GM23338 (cell line): ENCODE measurements at regions not wholly inside any gene's neighbourhood (a gene's known extent, or its start where the extent isn't known, plus 50 kb on each side); places are given as distances from the start of the nearest gene placed in this dataset.

ENCODE experiments used
- ATAC-seq: fragments of 200-7000 bp; cut with Tn5 transposase; 3 replicates; pipeline ENCODE4 v1.9.1; 2020
- DNase-seq: peaks from one replicate; pipeline ENCODE4 v3.0.0-alpha.2; 2015; ENCODE audit warnings: low spot score
- H2AFZ ChIP-seq: fragments of 200-600 bp; sonication (generic); 2 replicates; pipeline ENCODE4 v1.8.0; 2016; ENCODE audit warnings: antibody characterized with exemption, mild to moderate bottlenecking, moderate library complexity
- H3F3A ChIP-seq: fragments of 200-600 bp; sonication (generic); replicated peaks from 2 replicates; pipeline ENCODE4 v1.8.0; 2017; ENCODE audit warnings: antibody characterized with exemption, mixed run types, low read depth
- H3K27ac ChIP-seq: fragments of 200-600 bp; sonication (generic); 2 replicates; pipeline ENCODE4 v1.6.1; 2016; ENCODE audit warnings: low read depth
- H3K27me3 ChIP-seq: fragments of 200-600 bp; sonication (generic); 2 replicates; pipeline ENCODE4 v1.8.0; 2016; ENCODE audit warnings: mild to moderate bottlenecking, mixed run types, moderate library complexity; ENCODE audit not compliant: insufficient read depth
- H3K36me3 ChIP-seq: fragments of 200-600 bp; sonication (generic); 2 replicates; pipeline ENCODE4 v1.8.0; 2016; ENCODE audit warnings: mild to moderate bottlenecking; ENCODE audit not compliant: insufficient read depth
- H3K4me1 ChIP-seq: fragments of 200-600 bp; sonication (generic); 2 replicates; pipeline ENCODE4 v1.8.0; 2016; ENCODE audit warnings: mild to moderate bottlenecking, moderate library complexity; ENCODE audit not compliant: insufficient read depth
- H3K4me2 ChIP-seq: fragments of 200-600 bp; sonication (generic); 2 replicates; pipeline ENCODE4 v1.7.1; 2017; ENCODE audit warnings: mixed run types
- H3K4me3 ChIP-seq: fragments of 200-600 bp; sonication (generic); 2 replicates; pipeline ENCODE4 v1.6.1; 2016; ENCODE audit warnings: mixed run types
- H3K79me2 ChIP-seq: fragments of 200-600 bp; sonication (generic); replicated peaks from 2 replicates; pipeline ENCODE4 v1.8.0; 2017; ENCODE audit warnings: mild to moderate bottlenecking; ENCODE audit not compliant: insufficient read depth
- H3K9me2 ChIP-seq: fragments of 200-600 bp; sonication (generic); 2 replicates; pipeline ENCODE4 v1.8.0; 2017; ENCODE audit not compliant: insufficient read depth
- H4K20me1 ChIP-seq: fragments of 200-600 bp; sonication (generic); replicated peaks from 2 replicates; pipeline ENCODE4 v1.8.0; 2017; ENCODE audit warnings: mild to moderate bottlenecking; ENCODE audit not compliant: insufficient read depth
- H3K27ac Mint-ChIP-seq: 2 replicates; pipeline ENCODE4 v1.8.0; 2020; ENCODE audit warnings: inconsistent platforms, mild to moderate bottlenecking, moderate library complexity, mixed read lengths
- H3K27me3 Mint-ChIP-seq: 3 replicates; pipeline ENCODE4 v1.8.0; 2022; ENCODE audit warnings: low read depth, mild to moderate bottlenecking, moderate library complexity, mixed read lengths, inconsistent platforms; ENCODE audit not compliant: insufficient read depth, poor library complexity
- H3K36me3 Mint-ChIP-seq: 3 replicates; pipeline ENCODE4 v1.8.0; 2021; ENCODE audit warnings: low read depth, mild to moderate bottlenecking, inconsistent platforms, moderate library complexity, mixed read lengths
- H3K4me1 Mint-ChIP-seq: 3 replicates; pipeline ENCODE4 v1.8.0; 2020; ENCODE audit warnings: mild to moderate bottlenecking, inconsistent platforms, mixed read lengths
- H3K4me3 Mint-ChIP-seq: 3 replicates; pipeline ENCODE4 v1.8.0; 2021; ENCODE audit warnings: moderate library complexity, mild to moderate bottlenecking, inconsistent platforms, mixed read lengths
- H3K9me3 Mint-ChIP-seq: 3 replicates; pipeline ENCODE4 v1.8.0; 2020; ENCODE audit warnings: moderate library complexity, mild to moderate bottlenecking, inconsistent platforms, mixed read lengths
- CREB1 ChIP-seq: fragments of 250-450 bp; sonication (Bioruptor Pico); IDR thresholded peaks from 2 replicates; pipeline ENCODE4 v1.5.0; 2020; ENCODE audit warnings: low read depth, mild to moderate bottlenecking, moderate library complexity
- ETS1 ChIP-seq: IDR thresholded peaks from 2 replicates; pipeline ENCODE4 v1.6.1; 2016; ENCODE audit warnings: antibody characterized with exemption
- EZH2 ChIP-seq: fragments of 200-600 bp; sonication (generic); IDR thresholded peaks from one replicate; pipeline ENCODE4 v1.8.0; 2017; ENCODE audit warnings: antibody characterized with exemption, mild to moderate bottlenecking, low read depth; ENCODE audit not compliant: unreplicated experiment
- EZH2phosphoT487 ChIP-seq: fragments of 200-600 bp; sonication (generic); IDR thresholded peaks from one replicate; pipeline ENCODE4 v1.8.1; 2018; ENCODE audit warnings: antibody characterized with exemption; ENCODE audit not compliant: unreplicated experiment
- JUNB ChIP-seq: IDR thresholded peaks from one replicate; pipeline ENCODE4 v1.6.1; 2016; ENCODE audit warnings: antibody characterized with exemption; ENCODE audit not compliant: unreplicated experiment
- NANOG ChIP-seq: IDR thresholded peaks from 2 replicates; pipeline ENCODE4 v1.6.1; 2016; ENCODE audit warnings: antibody characterized with exemption, borderline replicate concordance
- POLR2AphosphoS5 ChIP-seq: IDR thresholded peaks from 2 replicates; pipeline ENCODE4 v1.6.1; 2016; ENCODE audit warnings: antibody characterized with exemption, low read depth
- STAT1 ChIP-seq: IDR thresholded peaks from one replicate; pipeline ENCODE4 v1.6.1; 2016; ENCODE audit warnings: antibody characterized with exemption; ENCODE audit not compliant: unreplicated experiment
- ZNF114 ChIP-seq: fragments of 250-450 bp; sonication (Bioruptor Pico); IDR thresholded peaks from 2 replicates; pipeline ENCODE4 v1.5.0; 2020; ENCODE audit warnings: mild to moderate bottlenecking, moderate library complexity
- ZNF331 ChIP-seq: fragments of 250-450 bp; sonication (Bioruptor Pico); IDR thresholded peaks from 2 replicates; pipeline ENCODE4 v1.5.0; 2020; ENCODE audit warnings: low read depth, mild to moderate bottlenecking, moderate library complexity
- ZNF462 ChIP-seq: fragments of 250-450 bp; sonication (Bioruptor Pico); IDR thresholded peaks from 2 replicates; pipeline ENCODE4 v1.5.0; 2020; ENCODE audit warnings: mild to moderate bottlenecking, moderate library complexity
- TF ChIP-seq, protein P1 (sequence below): IDR thresholded peaks from one replicate; pipeline ENCODE4 v1.6.1; 2018; ENCODE audit warnings: antibody characterized with exemption; ENCODE audit not compliant: unreplicated experiment
- TF ChIP-seq, protein P2 (sequence below), 2 experiments: fragments of 200-600 bp in 1 of 2; sonication (generic) in 1 of 2; conservative IDR thresholded peaks; 2 replicates each; pipeline versions ENCODE4 v1.5.1 to v1.6.1; 2016 to 2017; ENCODE audit warnings: antibody characterized with exemption in 2 of 2, low read depth in 2 of 2, mild to moderate bottlenecking in 2 of 2, moderate library complexity in 1 of 2

DNA sequence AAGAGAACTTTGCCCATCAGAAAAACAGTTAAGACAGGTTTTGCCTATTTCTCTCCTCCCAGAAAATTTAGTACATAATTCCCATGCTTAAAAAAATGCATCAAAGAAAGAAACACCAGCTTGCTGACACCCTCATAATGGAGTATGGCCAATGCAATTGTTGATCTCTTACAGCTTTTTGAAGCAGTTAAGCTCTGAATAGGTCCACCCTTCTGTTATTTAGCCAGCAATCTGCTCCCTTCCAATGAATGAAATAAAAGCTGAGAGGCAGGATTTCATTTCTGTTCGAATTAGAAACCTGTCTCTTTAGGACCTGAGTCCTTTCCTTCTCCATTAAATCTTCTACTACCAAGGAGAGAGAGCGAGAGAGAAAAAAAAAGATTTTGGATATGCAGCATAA lies 288.7 kb downstream of the RNF144B start:
- Histone ChIP-seq H3K4me3 (no peak overlapping the region), H4K20me1 (no peaks in the 10 kb centered on the region), H3K4me1 (no peaks in the 10 kb centered on the region), H3K27me3 (no peaks in the 10 kb centered on the region), H3K27ac (no peak overlapping the region), H3K9me2 (peaks cover 10% of the 10 kb centered on the region; the same call in 1 of the 2 replicates), H3K79me2 (no peaks in the 10 kb centered on the region), H3K36me3 (no peaks in the 10 kb centered on the region), H2AFZ (no peak overlapping the region), H3K4me2 (no peak overlapping the region), H3F3A (no peaks in the 10 kb centered on the region)
- peaks cover 2% of the 10 kb centered on the region for H3K27me3 Mint-ChIP-seq
- ATAC-seq (no peak), DNase-seq (no peak)
- 0 out of 3 replicates have a peak, but pooled peaks cover 3% of the 10 kb centered on the region for H3K9me3 Mint-ChIP-seq
- no peak overlapping the region for H3K4me3 Mint-ChIP-seq
- no peaks in the 10 kb centered on the region for H3K36me3 Mint-ChIP-seq
- H3K4me1 Mint-ChIP-seq, result no peaks in the 10 kb centered on the region
- H3K27ac Mint-ChIP-seq, result no peak overlapping the region
- TF ChIP-seq, protein P1, sequence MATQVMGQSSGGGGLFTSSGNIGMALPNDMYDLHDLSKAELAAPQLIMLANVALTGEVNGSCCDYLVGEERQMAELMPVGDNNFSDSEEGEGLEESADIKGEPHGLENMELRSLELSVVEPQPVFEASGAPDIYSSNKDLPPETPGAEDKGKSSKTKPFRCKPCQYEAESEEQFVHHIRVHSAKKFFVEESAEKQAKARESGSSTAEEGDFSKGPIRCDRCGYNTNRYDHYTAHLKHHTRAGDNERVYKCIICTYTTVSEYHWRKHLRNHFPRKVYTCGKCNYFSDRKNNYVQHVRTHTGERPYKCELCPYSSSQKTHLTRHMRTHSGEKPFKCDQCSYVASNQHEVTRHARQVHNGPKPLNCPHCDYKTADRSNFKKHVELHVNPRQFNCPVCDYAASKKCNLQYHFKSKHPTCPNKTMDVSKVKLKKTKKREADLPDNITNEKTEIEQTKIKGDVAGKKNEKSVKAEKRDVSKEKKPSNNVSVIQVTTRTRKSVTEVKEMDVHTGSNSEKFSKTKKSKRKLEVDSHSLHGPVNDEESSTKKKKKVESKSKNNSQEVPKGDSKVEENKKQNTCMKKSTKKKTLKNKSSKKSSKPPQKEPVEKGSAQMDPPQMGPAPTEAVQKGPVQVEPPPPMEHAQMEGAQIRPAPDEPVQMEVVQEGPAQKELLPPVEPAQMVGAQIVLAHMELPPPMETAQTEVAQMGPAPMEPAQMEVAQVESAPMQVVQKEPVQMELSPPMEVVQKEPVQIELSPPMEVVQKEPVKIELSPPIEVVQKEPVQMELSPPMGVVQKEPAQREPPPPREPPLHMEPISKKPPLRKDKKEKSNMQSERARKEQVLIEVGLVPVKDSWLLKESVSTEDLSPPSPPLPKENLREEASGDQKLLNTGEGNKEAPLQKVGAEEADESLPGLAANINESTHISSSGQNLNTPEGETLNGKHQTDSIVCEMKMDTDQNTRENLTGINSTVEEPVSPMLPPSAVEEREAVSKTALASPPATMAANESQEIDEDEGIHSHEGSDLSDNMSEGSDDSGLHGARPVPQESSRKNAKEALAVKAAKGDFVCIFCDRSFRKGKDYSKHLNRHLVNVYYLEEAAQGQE, result no peak
- TF ChIP-seq STAT1 (no peak), ZNF114 (CRISPR knock-in tag) (no peak), NANOG (no peak), ETS1 (no peak), ZNF462 (CRISPR knock-in tag) (no peak), EZH2phosphoT487 (no peak), ZNF331 (CRISPR knock-in tag) (no peak), JUNB (no peak), EZH2 (no peak), POLR2AphosphoS5 (no peak), CREB1 (no peak)
- TF ChIP-seq, protein P2, sequence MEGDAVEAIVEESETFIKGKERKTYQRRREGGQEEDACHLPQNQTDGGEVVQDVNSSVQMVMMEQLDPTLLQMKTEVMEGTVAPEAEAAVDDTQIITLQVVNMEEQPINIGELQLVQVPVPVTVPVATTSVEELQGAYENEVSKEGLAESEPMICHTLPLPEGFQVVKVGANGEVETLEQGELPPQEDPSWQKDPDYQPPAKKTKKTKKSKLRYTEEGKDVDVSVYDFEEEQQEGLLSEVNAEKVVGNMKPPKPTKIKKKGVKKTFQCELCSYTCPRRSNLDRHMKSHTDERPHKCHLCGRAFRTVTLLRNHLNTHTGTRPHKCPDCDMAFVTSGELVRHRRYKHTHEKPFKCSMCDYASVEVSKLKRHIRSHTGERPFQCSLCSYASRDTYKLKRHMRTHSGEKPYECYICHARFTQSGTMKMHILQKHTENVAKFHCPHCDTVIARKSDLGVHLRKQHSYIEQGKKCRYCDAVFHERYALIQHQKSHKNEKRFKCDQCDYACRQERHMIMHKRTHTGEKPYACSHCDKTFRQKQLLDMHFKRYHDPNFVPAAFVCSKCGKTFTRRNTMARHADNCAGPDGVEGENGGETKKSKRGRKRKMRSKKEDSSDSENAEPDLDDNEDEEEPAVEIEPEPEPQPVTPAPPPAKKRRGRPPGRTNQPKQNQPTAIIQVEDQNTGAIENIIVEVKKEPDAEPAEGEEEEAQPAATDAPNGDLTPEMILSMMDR (conservative IDR thresholded peaks at IDR 0.05; ENCODE audit: low read depth in 2 of 2), result no peak
